ENCODE measurements at regions not wholly inside any gene's neighbourhood (a gene's known extent, or its start where the extent isn't known, plus 50 kb on each side); places are given as distances from the start of the nearest gene placed in this dataset.

- intact Hi-C loops (cut with micrococcal nuclease), result loop anchor here (5.0 to 10.0 kb wide), 2 partner anchors 67 to 100 kb away; partner anchors contain the start of gene HES1
- Mint-ChIP-seq H3K27ac (no peak overlapping the region), H3K36me3 (ENCODE audit: low read depth) (no peaks in the 10 kb centered on the region), H3K4me3 (ENCODE audit: low read depth) (peak overlapping the region; percentile 67), H3K9me3 (no peaks in the 10 kb centered on the region), H3K4me1 (ENCODE audit: low read depth) (peaks cover 20% of the 10 kb centered on the region), H3K27me3 (ENCODE audit: low read depth) (peaks cover 36% of the 10 kb centered on the region)
- DNase-seq (ENCODE audit: low spot score), result no peak
These were observed 68.4 kb downstream of the HES1 start for GRCh38 chr3:194204042-194204987.

GRCh38 chr3:194205675-194206133 lies 69.8 kb downstream of the HES1 start:
- intact Hi-C loops (cut with micrococcal nuclease), result loop anchor here (10.0 kb wide), 1 partner anchor 99 kb away; no protein-coding TSS in a partner anchor
- DNase-seq (ENCODE audit: low spot score), result no peak
- Mint-ChIP-seq H3K27ac (no peak overlapping the region), H3K36me3 (ENCODE audit: low read depth) (no peaks in the 10 kb centered on the region), H3K4me1 (ENCODE audit: low read depth) (peaks cover 20% of the 10 kb centered on the region), H3K27me3 (ENCODE audit: low read depth) (peaks cover 35% of the 10 kb centered on the region), H3K9me3 (no peaks in the 10 kb centered on the region), H3K4me3 (ENCODE audit: low read depth) (no peak overlapping the region)

- no peak for DNase-seq (ENCODE audit: low spot score)
These were observed 70.4 kb downstream of the HES1 start for GRCh38 chr3:194206320-194206719.

GRCh38 chr3:194208709-194209108 lies 72.8 kb downstream of the HES1 start:
- Mint-ChIP-seq H3K27me3 (ENCODE audit: low read depth) (peaks cover 30% of the 10 kb centered on the region), H3K4me1 (ENCODE audit: low read depth) (peaks cover 14% of the 10 kb centered on the region), H3K4me3 (ENCODE audit: low read depth) (no peak overlapping the region), H3K9me3 (no peaks in the 10 kb centered on the region), H3K36me3 (ENCODE audit: low read depth) (no peaks in the 10 kb centered on the region), H3K27ac (no peak overlapping the region)
- no peak for DNase-seq (ENCODE audit: low spot score)
- intact Hi-C loops (cut with micrococcal nuclease), result loop anchor here (10.0 kb wide), 1 partner anchor 96 kb away; no protein-coding TSS in a partner anchor

More at GRCh38 chr3:194206320-194206719, 70.4 kb downstream of the HES1 start:
- Mint-ChIP-seq H3K27ac (no peak overlapping the region), H3K9me3 (no peaks in the 10 kb centered on the region), H3K27me3 (ENCODE audit: low read depth) (peaks cover 34% of the 10 kb centered on the region), H3K4me3 (ENCODE audit: low read depth) (no peak overlapping the region), H3K4me1 (ENCODE audit: low read depth) (peaks cover 20% of the 10 kb centered on the region), H3K36me3 (ENCODE audit: low read depth) (no peaks in the 10 kb centered on the region)
- intact Hi-C loops (cut with micrococcal nuclease), result loop anchor here (10.0 kb wide), 1 partner anchor 98 kb away; no protein-coding TSS in a partner anchor

- peaks cover 30% of the 10 kb centered on the region for H3K27me3 Mint-ChIP-seq (ENCODE audit: low read depth)
- intact Hi-C loops (cut with micrococcal nuclease), result no loop called here
- no peak overlapping the region for H3K4me3 Mint-ChIP-seq (ENCODE audit: low read depth)
- peaks cover 4% of the 10 kb centered on the region for H3K4me1 Mint-ChIP-seq (ENCODE audit: low read depth)
- DNase-seq (ENCODE audit: low spot score), result no peak
- no peaks in the 10 kb centered on the region for H3K9me3 Mint-ChIP-seq
- H3K36me3 Mint-ChIP-seq (ENCODE audit: low read depth), result no peaks in the 10 kb centered on the region
- H3K27ac Mint-ChIP-seq, result no peak overlapping the region
These were observed 76.4 kb downstream of the HES1 start for GRCh38 chr3:194212161-194212844.

- peaks cover 30% of the 10 kb centered on the region for H3K27me3 Mint-ChIP-seq (ENCODE audit: low read depth)
These were observed 76.9 kb downstream of the HES1 start for GRCh38 chr3:194212845-194213331.

GRCh38 chr3:194215392-194215791 lies 79.4 kb downstream of the HES1 start:
- intact Hi-C loops (cut with micrococcal nuclease), result no loop called here
- H3K27me3 Mint-ChIP-seq (ENCODE audit: low read depth), result peaks cover 44% of the 10 kb centered on the region

More at GRCh38 chr3:194212845-194213331, 76.9 kb downstream of the HES1 start:
- Mint-ChIP-seq H3K4me1 (ENCODE audit: low read depth) (peaks cover 4% of the 10 kb centered on the region), H3K27ac (no peak overlapping the region), H3K9me3 (no peaks in the 10 kb centered on the region), H3K36me3 (ENCODE audit: low read depth) (no peaks in the 10 kb centered on the region), H3K4me3 (ENCODE audit: low read depth) (no peak overlapping the region)
- no peak for DNase-seq (ENCODE audit: low spot score)
- intact Hi-C loops (cut with micrococcal nuclease), result no loop called here

GRCh38 chr3:194218646-194219453 lies 82.9 kb downstream of the HES1 start:
- H3K4me3 Mint-ChIP-seq (ENCODE audit: low read depth), result no peak overlapping the region
- intact Hi-C loops (cut with micrococcal nuclease), result no loop called here
- peaks cover 48% of the 10 kb centered on the region for H3K27me3 Mint-ChIP-seq (ENCODE audit: low read depth)
- H3K27ac Mint-ChIP-seq, result no peak overlapping the region
- H3K9me3 Mint-ChIP-seq, result no peaks in the 10 kb centered on the region
- DNase-seq (ENCODE audit: low spot score), result no peak
- H3K4me1 Mint-ChIP-seq (ENCODE audit: low read depth), result peaks cover 2% of the 10 kb centered on the region
- H3K36me3 Mint-ChIP-seq (ENCODE audit: low read depth), result no peaks in the 10 kb centered on the region

More at GRCh38 chr3:194215392-194215791, 79.4 kb downstream of the HES1 start:
- H3K4me3 Mint-ChIP-seq (ENCODE audit: low read depth), result no peak overlapping the region
- no peaks in the 10 kb centered on the region for H3K9me3 Mint-ChIP-seq
- H3K27ac Mint-ChIP-seq, result no peak overlapping the region
- peaks cover 4% of the 10 kb centered on the region for H3K4me1 Mint-ChIP-seq (ENCODE audit: low read depth)
- no peaks in the 10 kb centered on the region for H3K36me3 Mint-ChIP-seq (ENCODE audit: low read depth)
- no peak for DNase-seq (ENCODE audit: low spot score)

GRCh38 chr3:194219826-194220410 lies 84.0 kb downstream of the HES1 start:
- no peaks in the 10 kb centered on the region for H3K9me3 Mint-ChIP-seq
- H3K27ac Mint-ChIP-seq, result no peak overlapping the region
- H3K4me3 Mint-ChIP-seq (ENCODE audit: low read depth), result no peak overlapping the region
- no peak for DNase-seq (ENCODE audit: low spot score)
- peaks cover 8% of the 10 kb centered on the region for H3K4me1 Mint-ChIP-seq (ENCODE audit: low read depth)
- H3K27me3 Mint-ChIP-seq (ENCODE audit: low read depth), result peaks cover 50% of the 10 kb centered on the region
- no peaks in the 10 kb centered on the region for H3K36me3 Mint-ChIP-seq (ENCODE audit: low read depth)
- intact Hi-C loops (cut with micrococcal nuclease), result no loop called here

- Mint-ChIP-seq H3K4me1 (ENCODE audit: low read depth) (peaks cover 8% of the 10 kb centered on the region), H3K27me3 (ENCODE audit: low read depth) (peaks cover 51% of the 10 kb centered on the region), H3K27ac (no peak overlapping the region), H3K9me3 (no peaks in the 10 kb centered on the region), H3K36me3 (ENCODE audit: low read depth) (no peaks in the 10 kb centered on the region), H3K4me3 (ENCODE audit: low read depth) (no peak overlapping the region)
- intact Hi-C loops (cut with micrococcal nuclease), result no loop called here
- DNase-seq (ENCODE audit: low spot score), result no peak
These were observed 85.0 kb downstream of the HES1 start for GRCh38 chr3:194220901-194221326.

GRCh38 chr3:194221336-194221735 lies 85.4 kb downstream of the HES1 start:
- intact Hi-C loops (cut with micrococcal nuclease), result no loop called here
- Mint-ChIP-seq H3K27me3 (ENCODE audit: low read depth) (peaks cover 51% of the 10 kb centered on the region), H3K4me3 (ENCODE audit: low read depth) (no peak overlapping the region)

GRCh38 chr3:194223951-194224350 lies 88.0 kb downstream of the HES1 start:
- DNase-seq (ENCODE audit: low spot score), result no peak

More at GRCh38 chr3:194221336-194221735, 85.4 kb downstream of the HES1 start:
- no peak overlapping the region for H3K27ac Mint-ChIP-seq
- peaks cover 8% of the 10 kb centered on the region for H3K4me1 Mint-ChIP-seq (ENCODE audit: low read depth)
- DNase-seq (ENCODE audit: low spot score), result no peak
- H3K9me3 Mint-ChIP-seq, result no peaks in the 10 kb centered on the region
- no peaks in the 10 kb centered on the region for H3K36me3 Mint-ChIP-seq (ENCODE audit: low read depth)

More at GRCh38 chr3:194223951-194224350, 88.0 kb downstream of the HES1 start:
- Mint-ChIP-seq H3K4me3 (ENCODE audit: low read depth) (no peak overlapping the region), H3K36me3 (ENCODE audit: low read depth) (no peaks in the 10 kb centered on the region), H3K9me3 (no peaks in the 10 kb centered on the region), H3K4me1 (ENCODE audit: low read depth) (peaks cover 8% of the 10 kb centered on the region), H3K27ac (no peak overlapping the region), H3K27me3 (ENCODE audit: low read depth) (peaks cover 64% of the 10 kb centered on the region)
- intact Hi-C loops (cut with micrococcal nuclease), result no loop called here

Data from activated T-helper 2 cell treated with anti-CD3 and anti-CD28 coated beads, Interferon-gamma antibody, Interleukin-2, Interleukin-4, amounts not matched to agents 10 μg/mL and 5 μg/mL and 100 μg/mL, durations not matched to agents 14 hours and 24 hours and 36 hours (primary cell).